Mucosa of descending colon (tissue), 3 donors: ENCODE measurements at regions not wholly inside any gene's neighbourhood (a gene's known extent, or its start where the extent isn't known, plus 50 kb on each side); places are given as distances from the start of the nearest gene placed in this dataset.

ENCODE experiments used
- ATAC-seq: fragments of 200-7000 bp; cut with Tn5 transposase; one replicate; pipeline ENCODE4 v1.9.1; 2020; ENCODE audit warnings: mild to moderate bottlenecking, moderate library complexity
- DNase-seq, 3 donors: peaks; one replicate each; pipeline ENCODE4 v3.0.0-alpha.2; 2020
- H3K36me3 ChIP-seq: fragments of 200-600 bp; one replicate; pipeline ENCODE4 v1.8.0; 2021; ENCODE audit warnings: low read depth, mild to moderate bottlenecking
- H3K4me1 ChIP-seq: fragments of 200-600 bp; one replicate; pipeline ENCODE4 v1.8.0; 2021; ENCODE audit warnings: low read depth, mild to moderate bottlenecking
- H3K4me3 ChIP-seq: fragments of 200-600 bp; one replicate; pipeline ENCODE4 v1.8.0; 2021; ENCODE audit warnings: mild to moderate bottlenecking
- H3K9me3 ChIP-seq: fragments of 200-600 bp; one replicate; pipeline ENCODE4 v1.8.0; 2021; ENCODE audit warnings: mild to moderate bottlenecking
- intact Hi-C, 2 donors: fragments of 100-400 bp; cut with DNase I in 1 of 2; cut with micrococcal nuclease in 1 of 2; formaldehyde crosslinking; loops; one replicate each; pipeline versions ENCODE4 v1.11.0 to v1.11.1; 2022; cut with DNase I, micrococcal nuclease
- TF ChIP-seq, protein P1 (sequence below): fragments of 200-600 bp; IDR thresholded peaks from one replicate; pipeline ENCODE4 v1.8.0; 2022; ENCODE audit warnings: antibody characterized with exemption, mild to moderate bottlenecking
- donor health status: DM: no; HTN: no; CAD: no; lungs with moderate emphysema.
- donor health status: DM: no; HTN: no; CAD: no.
- donor health status: DM: no; HTN: yes; CAD: no.

DNA sequence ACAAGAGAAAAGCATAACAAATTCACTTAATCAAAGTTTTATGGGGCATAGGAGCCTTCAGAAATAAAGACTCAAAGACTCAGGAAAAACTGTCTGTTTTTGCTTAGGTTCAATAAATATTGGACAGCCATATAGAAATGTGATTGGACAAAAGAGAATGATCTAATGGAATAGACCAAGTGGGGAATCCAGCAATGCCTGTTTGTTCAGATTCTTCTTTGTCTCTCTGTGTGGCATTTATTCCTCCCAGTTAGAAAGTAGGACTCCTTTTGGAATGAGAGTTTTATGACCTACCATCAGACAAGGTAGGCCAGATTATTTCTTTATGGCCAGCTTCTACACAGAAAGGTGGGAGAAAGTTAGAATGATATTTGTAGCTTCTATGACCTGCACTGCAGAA, 1460.1 kb downstream of the OTOL1 start:
- no peak for DNase-seq
- H3K4me3 ChIP-seq: no peak overlapping the region
- H3K36me3 ChIP-seq: no peaks in the 10 kb centered on the region
- intact Hi-C loops: no loop called here
- H3K9me3 ChIP-seq: no peaks in the 10 kb centered on the region
- TF ChIP-seq, protein P1, sequence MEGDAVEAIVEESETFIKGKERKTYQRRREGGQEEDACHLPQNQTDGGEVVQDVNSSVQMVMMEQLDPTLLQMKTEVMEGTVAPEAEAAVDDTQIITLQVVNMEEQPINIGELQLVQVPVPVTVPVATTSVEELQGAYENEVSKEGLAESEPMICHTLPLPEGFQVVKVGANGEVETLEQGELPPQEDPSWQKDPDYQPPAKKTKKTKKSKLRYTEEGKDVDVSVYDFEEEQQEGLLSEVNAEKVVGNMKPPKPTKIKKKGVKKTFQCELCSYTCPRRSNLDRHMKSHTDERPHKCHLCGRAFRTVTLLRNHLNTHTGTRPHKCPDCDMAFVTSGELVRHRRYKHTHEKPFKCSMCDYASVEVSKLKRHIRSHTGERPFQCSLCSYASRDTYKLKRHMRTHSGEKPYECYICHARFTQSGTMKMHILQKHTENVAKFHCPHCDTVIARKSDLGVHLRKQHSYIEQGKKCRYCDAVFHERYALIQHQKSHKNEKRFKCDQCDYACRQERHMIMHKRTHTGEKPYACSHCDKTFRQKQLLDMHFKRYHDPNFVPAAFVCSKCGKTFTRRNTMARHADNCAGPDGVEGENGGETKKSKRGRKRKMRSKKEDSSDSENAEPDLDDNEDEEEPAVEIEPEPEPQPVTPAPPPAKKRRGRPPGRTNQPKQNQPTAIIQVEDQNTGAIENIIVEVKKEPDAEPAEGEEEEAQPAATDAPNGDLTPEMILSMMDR: no peak
- H3K4me1 ChIP-seq: no peaks in the 10 kb centered on the region
- no peak for ATAC-seq

GRCh38 chr3:162960269-162960668, 1463.7 kb downstream of the OTOL1 start:
- H3K4me1 ChIP-seq: no peaks in the 10 kb centered on the region
- no peaks in the 10 kb centered on the region for H3K36me3 ChIP-seq
- H3K4me3 ChIP-seq: no peak overlapping the region
- H3K9me3 ChIP-seq: no peaks in the 10 kb centered on the region
- intact Hi-C loops: no loop called here
- ATAC-seq: no peak
- DNase-seq: no peak
- TF ChIP-seq, protein P1: no peak

GRCh38 chr3:162970292-162970691, 1473.7 kb downstream of the OTOL1 start:
- intact Hi-C loops: no loop called here
- DNase-seq (no peak), ATAC-seq (no peak)
- no peaks in the 10 kb centered on the region for H3K4me1 ChIP-seq
- TF ChIP-seq, protein P1: no peak
- no peak overlapping the region for H3K4me3 ChIP-seq
- H3K36me3 ChIP-seq: no peaks in the 10 kb centered on the region
- no peaks in the 10 kb centered on the region for H3K9me3 ChIP-seq

DNA sequence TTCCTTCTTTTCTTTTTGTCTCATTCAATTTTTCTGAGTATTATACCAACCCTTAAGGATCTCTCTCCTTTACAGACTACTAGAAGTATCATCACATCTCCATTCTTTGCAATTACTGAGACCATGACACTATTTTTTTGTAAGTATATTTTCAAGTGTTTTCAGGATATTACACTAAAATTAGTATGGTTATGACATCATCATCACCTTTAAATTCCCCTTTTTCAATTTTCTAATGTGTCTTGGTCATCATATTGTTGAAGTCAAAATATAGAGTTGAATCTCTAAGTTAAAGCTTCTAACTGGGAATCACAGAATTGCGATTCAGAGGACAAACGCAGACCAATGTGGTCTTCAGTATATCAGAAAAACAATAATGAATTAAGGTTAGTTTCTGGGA, 1475.1 kb downstream of the OTOL1 start:
- ATAC-seq: no peak
- DNase-seq: no peak
- H3K9me3 ChIP-seq: no peaks in the 10 kb centered on the region
- TF ChIP-seq, protein P1: no peak
- intact Hi-C loops: no loop called here
- H3K4me1 ChIP-seq: no peaks in the 10 kb centered on the region
- no peak overlapping the region for H3K4me3 ChIP-seq
- no peaks in the 10 kb centered on the region for H3K36me3 ChIP-seq

DNA sequence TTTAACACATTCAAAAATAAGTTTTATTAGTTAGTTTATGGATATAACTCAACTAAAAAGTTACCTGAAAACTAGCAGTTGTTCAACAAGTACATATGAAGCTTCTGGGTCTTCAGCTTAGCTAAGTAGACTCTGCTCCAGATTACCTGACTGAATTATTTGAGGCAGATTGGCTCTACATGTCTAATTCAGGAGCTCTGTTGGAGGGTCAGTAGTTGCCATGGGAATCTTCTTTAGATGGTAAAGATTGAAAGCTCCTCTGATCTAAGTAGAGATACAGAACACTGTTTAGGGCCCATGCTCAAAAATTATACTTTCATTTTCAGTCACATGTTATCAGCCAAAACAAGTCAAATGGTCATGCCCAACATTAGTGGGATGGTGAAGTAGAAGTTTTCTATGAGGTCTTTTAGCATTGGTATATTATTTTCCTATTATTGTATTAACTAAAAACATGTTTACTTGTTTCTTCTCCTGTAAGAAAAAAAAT, 1476.9 kb downstream of the OTOL1 start:
- intact Hi-C loops: no loop called here
- no peak overlapping the region for H3K4me3 ChIP-seq
- no peaks in the 10 kb centered on the region for H3K9me3 ChIP-seq
- ATAC-seq (no peak), DNase-seq (no peak)
- TF ChIP-seq, protein P1: no peak
- no peaks in the 10 kb centered on the region for H3K36me3 ChIP-seq
- no peaks in the 10 kb centered on the region for H3K4me1 ChIP-seq

DNA sequence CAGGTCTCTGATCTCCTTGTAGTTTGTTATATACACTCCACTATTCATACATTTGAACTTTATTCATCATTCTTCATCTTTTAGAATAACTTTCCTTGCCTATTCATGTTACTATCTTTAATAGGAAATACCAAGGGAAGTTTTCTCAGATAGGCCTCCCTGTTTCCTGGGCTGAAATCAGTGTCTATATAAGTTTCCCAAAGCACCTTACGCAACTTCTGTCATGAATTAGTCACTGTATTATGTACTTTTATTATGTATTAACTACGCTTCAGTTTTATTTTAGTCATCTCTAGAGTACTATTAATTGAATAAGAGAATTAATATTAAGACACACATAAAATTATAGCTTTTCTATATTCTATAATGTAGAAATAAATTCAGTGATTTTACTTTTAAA, 1481.5 kb downstream of the OTOL1 start:
- no peak for DNase-seq
- intact Hi-C loops: no loop called here
- H3K36me3 ChIP-seq: no peaks in the 10 kb centered on the region
- no peak overlapping the region for H3K4me3 ChIP-seq
- TF ChIP-seq, protein P1: no peak
- ATAC-seq: no peak
- peaks cover 3% of the 10 kb centered on the region for H3K9me3 ChIP-seq
- no peaks in the 10 kb centered on the region for H3K4me1 ChIP-seq
